ENCODE measurements at regions not wholly inside any gene's neighbourhood (a gene's known extent, or its start where the extent isn't known, plus 50 kb on each side); places are given as distances from the start of the nearest gene placed in this dataset.

- H3K27ac ChIP-seq, result no peak overlapping the region
- no peak for TF ChIP-seq CTCF (conservative IDR thresholded peaks at IDR 0.05; ENCODE audit: low read depth)
- CTCF ChIA-PET, result interaction anchor here (1.1 kb wide), 1 partner anchor 9 kb away, joined by 5 read pairs; no protein-coding TSS in a partner anchor
- POLR2A ChIA-PET (ENCODE audit: low non-redundant PET), result no interaction called here
- no peak for DNase-seq (ENCODE audit: low spot score)
Measured at GRCh38 chr12:132439333-132439904, 50.5 kb upstream of the FBRSL1 start.

- ChIA-PET POLR2A (ENCODE audit: low non-redundant PET) (no interaction called here), CTCF (no interaction called here)
- DNase-seq (ENCODE audit: low spot score), result no peak
- no peak overlapping the region for H3K27ac ChIP-seq
- TF ChIP-seq CTCF (conservative IDR thresholded peaks at IDR 0.05; ENCODE audit: low read depth), result no peak
Measured at GRCh38 chr12:132438726-132439125, 51.2 kb upstream of the FBRSL1 start.

DNA sequence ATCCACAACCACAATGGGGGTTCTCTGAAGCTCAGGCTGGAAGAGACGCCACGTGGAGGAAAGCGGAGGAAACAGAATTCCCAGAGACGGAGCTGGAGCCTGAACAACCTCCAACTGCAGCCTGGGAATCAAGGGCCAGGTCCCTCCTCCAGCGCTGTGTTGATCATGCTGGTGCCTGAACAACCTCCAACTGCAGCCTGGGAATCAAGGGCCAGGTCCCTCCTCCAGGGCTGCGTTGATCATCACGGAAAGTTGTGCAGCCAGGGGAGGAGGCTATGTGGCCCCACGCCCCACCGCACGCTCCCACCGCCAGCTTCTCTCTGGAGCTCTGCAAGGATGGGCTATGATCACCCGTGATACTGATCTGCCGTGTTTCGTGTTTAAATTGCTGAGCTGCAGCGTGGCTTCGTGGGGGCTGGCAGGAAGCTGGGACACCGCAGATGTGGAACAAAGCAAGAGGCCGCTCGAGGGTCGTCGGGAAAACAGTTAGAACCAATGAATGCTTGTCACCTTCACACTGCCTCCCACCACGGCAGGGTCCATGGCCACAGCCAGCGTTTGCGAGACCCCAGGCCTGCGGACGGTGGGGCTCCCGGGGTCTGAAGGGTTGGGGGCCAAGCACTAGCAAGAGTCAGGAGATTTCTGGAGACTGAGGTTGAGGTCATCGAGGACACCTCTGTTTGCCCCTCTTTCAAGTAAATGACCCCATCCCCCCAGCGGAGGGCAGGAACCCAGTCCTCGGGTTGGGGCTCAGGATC is 51.8 kb upstream of the FBRSL1 start:
- TF ChIP-seq CTCF (conservative IDR thresholded peaks at IDR 0.05; ENCODE audit: low read depth), result no peak
- ChIA-PET POLR2A (ENCODE audit: low non-redundant PET) (no interaction called here), CTCF (no interaction called here)
- peak overlapping the region; percentile 51 for H3K27ac ChIP-seq
- DNase-seq (ENCODE audit: low spot score), result no peak

DNA sequence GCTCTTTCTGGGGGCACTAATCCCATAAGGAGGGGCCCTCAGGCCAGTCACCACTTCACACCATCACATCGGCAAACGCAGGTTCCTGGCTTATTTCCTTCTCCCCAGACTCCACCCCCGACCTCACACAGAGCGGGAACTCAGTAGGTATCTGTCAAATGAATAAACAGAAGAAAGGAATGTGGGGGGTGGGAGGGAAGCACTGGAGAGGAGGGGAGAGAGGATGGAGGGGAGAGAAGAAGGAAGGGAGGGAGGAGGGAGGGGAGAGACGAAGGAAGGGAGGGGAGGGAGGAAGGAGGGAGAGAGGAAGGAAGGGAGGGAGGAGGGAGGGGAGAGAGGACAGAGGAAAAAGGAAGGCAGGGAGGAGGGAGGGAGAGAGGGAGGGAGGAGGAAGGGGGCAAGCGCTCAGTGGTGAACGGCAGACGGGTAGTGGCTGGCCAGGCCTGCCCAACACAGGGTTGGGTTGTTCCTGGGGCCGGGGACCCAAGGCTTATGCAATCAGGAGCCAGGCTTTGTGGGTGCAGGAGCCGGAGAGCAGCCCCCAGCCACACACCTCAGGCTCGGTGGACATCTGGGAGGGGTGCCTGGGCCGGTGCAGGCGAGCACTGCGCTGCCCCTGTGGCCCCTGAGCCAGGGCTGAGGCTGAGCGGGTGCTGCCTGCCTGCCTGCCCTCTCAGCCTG is 52.6 kb upstream of the FBRSL1 start:
- TF ChIP-seq CTCF (conservative IDR thresholded peaks at IDR 0.05; ENCODE audit: low read depth), result no peak
- ChIA-PET POLR2A (ENCODE audit: low non-redundant PET) (no interaction called here), CTCF (no interaction called here)
- DNase-seq (ENCODE audit: low spot score), result no peak
- H3K27ac ChIP-seq, result peak overlapping the region; percentile 51

GRCh38 chr12:132436791-132437251 is 53.1 kb upstream of the FBRSL1 start:
- DNase-seq (ENCODE audit: low spot score), result no peak
- ChIA-PET POLR2A (ENCODE audit: low non-redundant PET) (no interaction called here), CTCF (no interaction called here)
- H3K27ac ChIP-seq, result no peak overlapping the region
- TF ChIP-seq CTCF (conservative IDR thresholded peaks at IDR 0.05; ENCODE audit: low read depth), result no peak

GRCh38 chr12:132435486-132436187 is 54.3 kb upstream of the FBRSL1 start:
- TF ChIP-seq CTCF (conservative IDR thresholded peaks at IDR 0.05; ENCODE audit: low read depth), result no peak

More at GRCh38 chr12:132435486-132436187, 54.3 kb upstream of the FBRSL1 start:
- CTCF ChIA-PET, result no interaction called here
- H3K27ac ChIP-seq, result no peak overlapping the region
- POLR2A ChIA-PET (ENCODE audit: low non-redundant PET), result no interaction called here
- no peak for DNase-seq (ENCODE audit: low spot score)
